ENCODE measurements at regions not wholly inside any gene's neighbourhood (a gene's known extent, or its start where the extent isn't known, plus 50 kb on each side); places are given as distances from the start of the nearest gene placed in this dataset.

GRCh38 chr11:25200925-25201324, 704.1 kb downstream of the LUZP2 start:
- TF ChIP-seq ZNF274 (IDR thresholded peaks at IDR 0.05; ENCODE audit: low read depth, low read length) (no peak), YY1 (IDR thresholded peaks at IDR 0.05; ENCODE audit: insufficient read depth, insufficient read length) (no peak), SUZ12 (IDR thresholded peaks at IDR 0.05; ENCODE audit: extremely low read depth, insufficient read depth, insufficient read length) (no peak)

Data from NT2/D1 (cell line).